Mesendoderm (in vitro differentiated cells): ENCODE measurements at regions not wholly inside any gene's neighbourhood (a gene's known extent, or its start where the extent isn't known, plus 50 kb on each side); places are given as distances from the start of the nearest gene placed in this dataset.

Experiments
- DNase-seq: peaks from one replicate; pipeline ENCODE4 v3.0.0; 2013
- H2AK5ac ChIP-seq: 2 replicates; pipeline ENCODE4 v1.6.1; 2013; ENCODE audit warnings: low read length, inconsistent platforms
- H2BK120ac ChIP-seq: 2 replicates; pipeline ENCODE4 v1.6.1; 2013; ENCODE audit warnings: low read depth, mild to moderate bottlenecking, low read length, moderate library complexity, mixed read lengths
- H2BK15ac ChIP-seq: replicated peaks from 2 replicates; pipeline ENCODE4 v1.6.1; 2013; ENCODE audit warnings: low read depth, mild to moderate bottlenecking, moderate library complexity
- H2BK5ac ChIP-seq: 2 replicates; pipeline ENCODE4 v1.6.1; 2013; ENCODE audit warnings: low read length, inconsistent platforms
- H3K18ac ChIP-seq: 2 replicates; pipeline ENCODE4 v1.6.1; 2013; ENCODE audit warnings: mild to moderate bottlenecking, low read length, mixed read lengths
- H3K23ac ChIP-seq: one replicate; pipeline ENCODE4 v1.6.1; 2013; ENCODE audit warnings: low read length
- H3K27ac ChIP-seq: 2 replicates; pipeline ENCODE4 v1.5.1; 2013; ENCODE audit warnings: low read depth, mild to moderate bottlenecking, inconsistent platforms, low read length, moderate library complexity
- H3K27me3 ChIP-seq: 2 replicates; pipeline ENCODE4 v1.6.1; 2013; ENCODE audit warnings: low read length, control low read depth, mild to moderate bottlenecking, inconsistent platforms; ENCODE audit not compliant: insufficient read depth, poor library complexity
- H3K36me3 ChIP-seq: 2 replicates; pipeline ENCODE4 v1.6.1; 2013; ENCODE audit warnings: low read length, inconsistent platforms; ENCODE audit not compliant: control insufficient read depth, insufficient read depth
- H3K4ac ChIP-seq: one replicate; pipeline ENCODE4 v1.6.1; 2013; ENCODE audit warnings: low read depth, mild to moderate bottlenecking, low read length, moderate library complexity
- H3K4me1 ChIP-seq: 2 replicates; pipeline ENCODE4 v1.6.1; 2013; ENCODE audit warnings: low read depth, low read length, inconsistent platforms; ENCODE audit not compliant: control insufficient read depth
- H3K4me2 ChIP-seq: 2 replicates; pipeline ENCODE4 v1.6.1; 2013; ENCODE audit warnings: low read length
- H3K4me3 ChIP-seq: 2 replicates; pipeline ENCODE4 v1.5.1; 2013; ENCODE audit warnings: mild to moderate bottlenecking, low read length
- H3K56ac ChIP-seq: one replicate; pipeline ENCODE4 v1.6.1; 2013; ENCODE audit warnings: low read length
- H3K79me1 ChIP-seq: 2 replicates; pipeline ENCODE4 v1.6.1; 2013; ENCODE audit warnings: low read length, inconsistent platforms
- H3K79me2 ChIP-seq: 2 replicates; pipeline ENCODE4 v1.6.1; 2013; ENCODE audit warnings: mild to moderate bottlenecking, low read length; ENCODE audit not compliant: control insufficient read depth, insufficient read depth
- H3K9ac ChIP-seq: 2 replicates; pipeline ENCODE4 v1.6.1; 2013; ENCODE audit warnings: low read length, inconsistent platforms
- H4K5ac ChIP-seq: one replicate; pipeline ENCODE4 v1.6.1; 2013; ENCODE audit warnings: low read length
- H4K8ac ChIP-seq: one replicate; pipeline ENCODE4 v1.6.1; 2013; ENCODE audit warnings: low read depth, mild to moderate bottlenecking, control low read depth, low read length, moderate library complexity
- WGBS: extraction: QIAGEN DNeasy Blood & Tissue Kit; methylation state at CpG from one replicate; pipeline ENCODE4 v1.1.7; 2013; ENCODE audit warnings: low lambda C conversion rate, missing lambda C conversion rate; ENCODE audit not compliant: insufficient coverage; ENCODE audit errors: extremely low coverage; 5-methylcytosine and 5-hydroxymethylcytosine counted together

GRCh38 chr19:30656520-30657100 lies 284.4 kb downstream of the ZNF536 start:
- Histone ChIP-seq H3K4me2 (no peak overlapping the region), H3K4ac (no peak overlapping the region), H3K79me2 (no peaks in the 10 kb centered on the region), H3K23ac (no peak overlapping the region), H4K8ac (no peak overlapping the region), H3K36me3 (no peaks in the 10 kb centered on the region), H3K56ac (no peak overlapping the region), H3K27ac (no peak overlapping the region), H4K5ac (no peak overlapping the region), H2BK15ac (no peak overlapping the region), H2BK5ac (no peak overlapping the region), H2BK120ac (no peak overlapping the region), H2AK5ac (no peak overlapping the region), H3K79me1 (no peaks in the 10 kb centered on the region), H3K18ac (no peak overlapping the region), H3K9ac (no peak overlapping the region), H3K27me3 (no peaks in the 10 kb centered on the region), H3K4me3 (no peak overlapping the region), H3K4me1 (no peaks in the 10 kb centered on the region)
- DNase-seq = no peak
- no CpG with 5 or more reads among the region's 10 CpGs for WGBS

- Histone ChIP-seq H3K23ac (no peak overlapping the region), H2BK120ac (no peak overlapping the region), H2BK5ac (no peak overlapping the region), H3K79me2 (no peaks in the 10 kb centered on the region), H3K27me3 (no peaks in the 10 kb centered on the region), H3K56ac (no peak overlapping the region), H4K5ac (no peak overlapping the region), H3K27ac (no peak overlapping the region), H2AK5ac (no peak overlapping the region), H3K9ac (no peak overlapping the region), H2BK15ac (no peak overlapping the region), H3K4me2 (no peak overlapping the region), H3K79me1 (no peaks in the 10 kb centered on the region), H4K8ac (no peak overlapping the region), H3K36me3 (no peaks in the 10 kb centered on the region), H3K4me3 (no peak overlapping the region), H3K4ac (no peak overlapping the region), H3K18ac (no peak overlapping the region), H3K4me1 (no peaks in the 10 kb centered on the region)
- no peak for DNase-seq
- no CpG with 5 or more reads among the region's 13 CpGs for WGBS
These were observed 281.6 kb downstream of the ZNF536 start for GRCh38 chr19:30653646-30654386.

GRCh38 chr19:30652751-30653150 lies 280.6 kb downstream of the ZNF536 start:
- Histone ChIP-seq H2AK5ac (no peak overlapping the region), H4K8ac (no peak overlapping the region), H3K18ac (no peak overlapping the region), H3K9ac (no peak overlapping the region), H3K4ac (no peak overlapping the region), H3K4me3 (no peak overlapping the region), H2BK120ac (no peak overlapping the region), H3K56ac (no peak overlapping the region), H3K36me3 (no peaks in the 10 kb centered on the region), H3K27ac (no peak overlapping the region), H3K79me1 (no peaks in the 10 kb centered on the region), H3K79me2 (no peaks in the 10 kb centered on the region), H2BK5ac (no peak overlapping the region), H4K5ac (no peak overlapping the region), H3K4me1 (no peaks in the 10 kb centered on the region), H3K23ac (no peak overlapping the region), H3K27me3 (no peaks in the 10 kb centered on the region), H2BK15ac (no peak overlapping the region), H3K4me2 (no peak overlapping the region)
- no CpG with 5 or more reads among the region's 10 CpGs for WGBS
- DNase-seq = no peak

- no peak overlapping the region for H2BK15ac ChIP-seq
- H3K56ac ChIP-seq = no peak overlapping the region
- H3K4me2 ChIP-seq = no peak overlapping the region
- no peak for DNase-seq
- no peak overlapping the region for H3K9ac ChIP-seq
- no peak overlapping the region for H2BK120ac ChIP-seq
- no peak overlapping the region for H3K4ac ChIP-seq
- no peak overlapping the region for H2BK5ac ChIP-seq
- no peaks in the 10 kb centered on the region for H3K79me1 ChIP-seq
- H3K4me3 ChIP-seq = no peak overlapping the region
- no peak overlapping the region for H4K5ac ChIP-seq
- no CpG with 5 or more reads among the region's 2 CpGs for WGBS
- H4K8ac ChIP-seq = no peak overlapping the region
- no peak overlapping the region for H2AK5ac ChIP-seq
- no peaks in the 10 kb centered on the region for H3K79me2 ChIP-seq
- H3K27me3 ChIP-seq = no peaks in the 10 kb centered on the region
- H3K36me3 ChIP-seq = no peaks in the 10 kb centered on the region
- H3K4me1 ChIP-seq = no peaks in the 10 kb centered on the region
- no peak overlapping the region for H3K27ac ChIP-seq
- no peak overlapping the region for H3K23ac ChIP-seq
- no peak overlapping the region for H3K18ac ChIP-seq
These were observed 279.5 kb downstream of the ZNF536 start for GRCh38 chr19:30651691-30652090.

GRCh38 chr19:30651066-30651465 lies 278.9 kb downstream of the ZNF536 start:
- WGBS = no CpG with 5 or more reads among the region's 10 CpGs
- H2BK120ac ChIP-seq = no peak overlapping the region
- no peak overlapping the region for H4K8ac ChIP-seq
- no peak overlapping the region for H3K4ac ChIP-seq
- no peak overlapping the region for H4K5ac ChIP-seq
- H3K27me3 ChIP-seq = no peaks in the 10 kb centered on the region
- H2BK5ac ChIP-seq = no peak overlapping the region
- no peaks in the 10 kb centered on the region for H3K4me1 ChIP-seq
- H3K9ac ChIP-seq = no peak overlapping the region
- no peak for DNase-seq
- H3K4me3 ChIP-seq = no peak overlapping the region
- no peak overlapping the region for H2BK15ac ChIP-seq
- H3K27ac ChIP-seq = no peak overlapping the region
- no peak overlapping the region for H3K56ac ChIP-seq
- H3K79me2 ChIP-seq = no peaks in the 10 kb centered on the region
- no peak overlapping the region for H2AK5ac ChIP-seq
- no peaks in the 10 kb centered on the region for H3K36me3 ChIP-seq
- no peak overlapping the region for H3K23ac ChIP-seq
- no peak overlapping the region for H3K18ac ChIP-seq
- no peak overlapping the region for H3K4me2 ChIP-seq
- H3K79me1 ChIP-seq = no peaks in the 10 kb centered on the region
